Neutrophil (primary cell): ENCODE measurements at regions not wholly inside any gene's neighbourhood (a gene's known extent, or its start where the extent isn't known, plus 50 kb on each side); places are given as distances from the start of the nearest gene placed in this dataset.
"Not testable (repeated sequence)": the region's sequence is repeated elsewhere in the genome, so short reads cannot be mapped to it uniquely, and the experiment has no call there.

ENCODE experiments used
- H3K27ac ChIP-seq: fragments of 200-600 bp; sonication (generic); 2 replicates; pipeline ENCODE4 v1.5.1; 2016; ENCODE audit warnings: mild to moderate bottlenecking, moderate library complexity
- H3K27me3 ChIP-seq: fragments of 200-600 bp; sonication (generic); 2 replicates; pipeline ENCODE4 v1.6.0; 2016; ENCODE audit warnings: mild to moderate bottlenecking
- H3K36me3 ChIP-seq: fragments of 200-600 bp; sonication (generic); 2 replicates; pipeline ENCODE4 v1.5.1; 2017
- H3K4me1 ChIP-seq, 2 experiments: fragments of 200-600 bp in 1 of 2; sonication (generic) in 1 of 2; 1 replicate in 1 of 2; 2 replicates in 1 of 2; pipeline versions ENCODE4 v1.5.1 to v1.6.1; 2013 to 2016; ENCODE audit warnings: low read depth in 1 of 2, low read length in 1 of 2, mild to moderate bottlenecking in 1 of 2, moderate library complexity in 1 of 2; ENCODE audit not compliant: control insufficient read depth in 1 of 2, insufficient read depth in 1 of 2
- H3K4me3 ChIP-seq, 2 experiments: fragments of 200-600 bp in 1 of 2; sonication (generic) in 1 of 2; 1 replicate in 1 of 2; 2 replicates in 1 of 2; pipeline ENCODE4 v1.5.1; 2013 to 2016; ENCODE audit warnings: low read depth in 1 of 2, low read length in 1 of 2, mild to moderate bottlenecking in 1 of 2, moderate library complexity in 1 of 2
- H3K9me3 ChIP-seq: fragments of 200-600 bp; sonication (generic); 2 replicates; pipeline ENCODE4 v1.5.1; 2016
- CTCF ChIP-seq: fragments of 200-600 bp; sonication (generic); IDR thresholded peaks from 2 replicates; pipeline ENCODE4 v1.5.1; 2016; ENCODE audit warnings: antibody characterized with exemption

GRCh38 chr1:65595724-65596123 lies 175.3 kb downstream of the LEPR start:
- no peak for TF ChIP-seq CTCF
- Histone ChIP-seq H3K9me3 (no peaks in the 10 kb centered on the region), H3K4me1 (no peaks in the 10 kb centered on the region), H3K4me3 (no peak overlapping the region), H3K27me3 (no peaks in the 10 kb centered on the region), H3K27ac (no peak overlapping the region), H3K36me3 (no peaks in the 10 kb centered on the region)

- no peak for TF ChIP-seq CTCF
- H3K4me3 ChIP-seq = no peak overlapping the region
- no peak overlapping the region for H3K27ac ChIP-seq
- H3K4me1 ChIP-seq = no peaks in the 10 kb centered on the region
- H3K36me3 ChIP-seq = no peaks in the 10 kb centered on the region
- no peaks in the 10 kb centered on the region for H3K9me3 ChIP-seq
- H3K27me3 ChIP-seq = no peaks in the 10 kb centered on the region
These were observed 176.3 kb downstream of the LEPR start for GRCh38 chr1:65596768-65597167.

GRCh38 chr1:65605621-65606020 lies 185.2 kb downstream of the LEPR start:
- Histone ChIP-seq H3K27me3 (no peaks in the 10 kb centered on the region), H3K27ac (no peak overlapping the region), H3K9me3 (no peaks in the 10 kb centered on the region), H3K4me1 (no peaks in the 10 kb centered on the region), H3K4me3 (no peak overlapping the region), H3K36me3 (no peaks in the 10 kb centered on the region)
- no peak for TF ChIP-seq CTCF

DNA sequence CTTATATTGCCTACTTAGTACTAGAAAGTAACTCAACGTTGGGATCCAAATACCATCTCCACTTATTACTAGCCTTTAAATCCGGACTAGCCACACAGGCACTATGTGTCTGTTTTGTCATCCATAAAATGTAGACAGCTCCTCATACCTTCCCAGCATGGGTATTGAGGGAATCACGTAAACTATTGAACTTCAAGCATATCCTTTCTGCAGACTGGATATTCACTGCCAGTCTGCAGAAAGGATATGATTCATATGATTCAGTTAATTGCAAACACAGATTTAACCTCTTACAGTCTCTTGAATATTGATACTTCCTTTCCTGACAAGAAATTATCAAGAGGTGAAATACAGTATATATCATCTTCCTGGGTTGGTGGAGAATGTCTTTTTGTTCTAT lies 186.0 kb downstream of the LEPR start:
- Histone ChIP-seq H3K27ac (no peak overlapping the region), H3K27me3 (no peaks in the 10 kb centered on the region), H3K4me1 (no peaks in the 10 kb centered on the region), H3K9me3 (no peaks in the 10 kb centered on the region), H3K4me3 (no peak overlapping the region), H3K36me3 (no peaks in the 10 kb centered on the region)
- TF ChIP-seq CTCF = no peak

- TF ChIP-seq CTCF = no peak
- Histone ChIP-seq H3K9me3 (no peaks in the 10 kb centered on the region), H3K27me3 (no peaks in the 10 kb centered on the region), H3K4me1 (no peaks in the 10 kb centered on the region), H3K27ac (no peak overlapping the region), H3K4me3 (no peak overlapping the region), H3K36me3 (no peaks in the 10 kb centered on the region)
These were observed 178.8 kb upstream of the PDE4B start for GRCh38 chr1:65613884-65614283.

GRCh38 chr1:65615859-65616258 lies 176.8 kb upstream of the PDE4B start:
- H3K27ac ChIP-seq = no peak overlapping the region
- no peaks in the 10 kb centered on the region for H3K36me3 ChIP-seq
- H3K4me1 ChIP-seq = no peaks in the 10 kb centered on the region
- no peak for TF ChIP-seq CTCF
- no peak overlapping the region for H3K4me3 ChIP-seq
- H3K9me3 ChIP-seq = no peaks in the 10 kb centered on the region
- no peaks in the 10 kb centered on the region for H3K27me3 ChIP-seq

DNA sequence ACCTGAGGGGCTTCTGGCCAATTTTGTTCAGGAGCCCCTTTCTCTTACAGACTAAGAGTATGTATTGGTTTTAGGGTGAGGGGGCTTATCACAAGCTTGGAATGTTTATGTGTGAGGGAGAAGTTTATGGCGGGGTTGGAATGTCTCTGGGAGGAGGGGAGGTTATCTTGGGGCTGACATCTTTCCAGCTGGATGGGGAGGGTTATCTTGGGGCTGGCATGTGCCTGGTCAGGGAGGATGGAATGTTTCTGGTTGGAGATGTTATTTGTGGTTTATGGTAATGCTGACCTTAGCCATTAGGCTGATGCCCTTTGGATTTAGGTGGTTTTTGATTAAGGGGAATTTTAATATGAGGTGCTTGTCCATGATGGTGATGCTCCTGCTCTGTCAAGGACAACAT lies 171.0 kb upstream of the PDE4B start:
- not testable (repeated sequence) for H3K9me3 ChIP-seq, H3K4me1 ChIP-seq, H3K27me3 ChIP-seq, H3K4me3 ChIP-seq, H3K27ac ChIP-seq, H3K36me3 ChIP-seq
